OCI-LY1 (cell line): ENCODE measurements at regions not wholly inside any gene's neighbourhood (a gene's known extent, or its start where the extent isn't known, plus 50 kb on each side); places are given as distances from the start of the nearest gene placed in this dataset.

Experiments used
- EZH2 ChIP-seq: fragments of 200-600 bp; sonication (generic), shearing (Covaris generic); IDR thresholded peaks from 2 replicates; pipeline ENCODE4 v1.8.0; 2017; ENCODE audit warnings: borderline replicate concordance, mixed run types, mild to moderate bottlenecking, antibody characterized with exemption, low read length, moderate library complexity, mixed read lengths
- TF ChIP-seq, protein P1 (sequence below): fragments of 200-600 bp; sonication (generic), shearing (Covaris generic); IDR thresholded peaks from 2 replicates; pipeline ENCODE4 v1.5.1; 2017; ENCODE audit warnings: mild to moderate bottlenecking, antibody characterized with exemption, low read length, moderate library complexity, mixed read lengths

DNA sequence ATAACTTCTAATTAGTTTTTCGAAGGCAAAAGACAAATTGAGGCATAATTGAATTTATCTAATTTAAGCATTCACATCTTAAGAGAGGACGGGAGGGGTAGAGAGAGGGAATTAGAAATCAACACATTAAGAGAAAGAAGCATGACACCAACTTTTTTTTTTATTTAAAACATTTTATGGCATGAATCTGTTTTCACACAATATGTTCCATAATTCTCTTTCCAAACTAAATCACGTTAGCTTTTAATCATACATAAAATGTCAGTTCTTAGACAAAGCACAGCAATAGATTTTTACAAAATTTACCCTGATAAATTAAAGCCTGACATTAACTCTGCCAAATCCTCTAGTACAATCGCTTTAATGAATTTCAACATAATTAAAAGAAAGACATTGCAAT lies 600.8 kb upstream of the ROBO1 start:
- TF ChIP-seq EZH2 = no peak
- TF ChIP-seq, protein P1, sequence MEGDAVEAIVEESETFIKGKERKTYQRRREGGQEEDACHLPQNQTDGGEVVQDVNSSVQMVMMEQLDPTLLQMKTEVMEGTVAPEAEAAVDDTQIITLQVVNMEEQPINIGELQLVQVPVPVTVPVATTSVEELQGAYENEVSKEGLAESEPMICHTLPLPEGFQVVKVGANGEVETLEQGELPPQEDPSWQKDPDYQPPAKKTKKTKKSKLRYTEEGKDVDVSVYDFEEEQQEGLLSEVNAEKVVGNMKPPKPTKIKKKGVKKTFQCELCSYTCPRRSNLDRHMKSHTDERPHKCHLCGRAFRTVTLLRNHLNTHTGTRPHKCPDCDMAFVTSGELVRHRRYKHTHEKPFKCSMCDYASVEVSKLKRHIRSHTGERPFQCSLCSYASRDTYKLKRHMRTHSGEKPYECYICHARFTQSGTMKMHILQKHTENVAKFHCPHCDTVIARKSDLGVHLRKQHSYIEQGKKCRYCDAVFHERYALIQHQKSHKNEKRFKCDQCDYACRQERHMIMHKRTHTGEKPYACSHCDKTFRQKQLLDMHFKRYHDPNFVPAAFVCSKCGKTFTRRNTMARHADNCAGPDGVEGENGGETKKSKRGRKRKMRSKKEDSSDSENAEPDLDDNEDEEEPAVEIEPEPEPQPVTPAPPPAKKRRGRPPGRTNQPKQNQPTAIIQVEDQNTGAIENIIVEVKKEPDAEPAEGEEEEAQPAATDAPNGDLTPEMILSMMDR = no peak
